ENCODE measurements at regions not wholly inside any gene's neighbourhood (a gene's known extent, or its start where the extent isn't known, plus 50 kb on each side); places are given as distances from the start of the nearest gene placed in this dataset.

- no peak for DNase-seq (ENCODE audit: low read depth)
These were observed 261.3 kb upstream of the ESRRG start for GRCh38 chr1:216984536-216984935.

- DNase-seq (ENCODE audit: low read depth) = no peak
These were observed 260.6 kb upstream of the ESRRG start for GRCh38 chr1:216983823-216984222.

- DNase-seq (ENCODE audit: low read depth) = no peak
These were observed 238.3 kb upstream of the ESRRG start for GRCh38 chr1:216961516-216961915.

GRCh38 chr1:216960716-216961115, 237.5 kb upstream of the ESRRG start:
- no peak for DNase-seq (ENCODE audit: low read depth)

GRCh38 chr1:216958569-216958968, 235.3 kb upstream of the ESRRG start:
- DNase-seq (ENCODE audit: low read depth) = no peak

- DNase-seq (ENCODE audit: low read depth) = no peak
These were observed 230.3 kb upstream of the ESRRG start for GRCh38 chr1:216953495-216953894.

GRCh38 chr1:216952864-216953263, 229.6 kb upstream of the ESRRG start:
- no peak for DNase-seq (ENCODE audit: low read depth)

- DNase-seq (ENCODE audit: low read depth) = no peak
These were observed 222.4 kb upstream of the ESRRG start for GRCh38 chr1:216945538-216946080.

GRCh38 chr1:216944864-216945510, 221.8 kb upstream of the ESRRG start:
- DNase-seq (ENCODE audit: low read depth) = no peak

- no peak for DNase-seq (ENCODE audit: low read depth)
These were observed 214.3 kb upstream of the ESRRG start for GRCh38 chr1:216937491-216937890.

GRCh38 chr1:216936779-216937178, 213.6 kb upstream of the ESRRG start:
- no peak for DNase-seq (ENCODE audit: low read depth)

- DNase-seq (ENCODE audit: low read depth) = no peak
These were observed 212.7 kb upstream of the ESRRG start for GRCh38 chr1:216935901-216936300.

- no peak for DNase-seq (ENCODE audit: low read depth)
These were observed 209.2 kb upstream of the ESRRG start for GRCh38 chr1:216932424-216932823.

GRCh38 chr1:216929870-216930582, 206.8 kb upstream of the ESRRG start:
- DNase-seq (ENCODE audit: low read depth) = no peak

GRCh38 chr1:216927633-216928032, 204.4 kb upstream of the ESRRG start:
- DNase-seq (ENCODE audit: low read depth) = no peak

GRCh38 chr1:216926720-216927510, 203.7 kb upstream of the ESRRG start:
- no peak for DNase-seq (ENCODE audit: low read depth)

- DNase-seq (ENCODE audit: low read depth) = no peak
These were observed 202.9 kb upstream of the ESRRG start for GRCh38 chr1:216925962-216926625.

GRCh38 chr1:216924732-216925131, 201.5 kb upstream of the ESRRG start:
- no peak for DNase-seq (ENCODE audit: low read depth)

- no peak for DNase-seq (ENCODE audit: low read depth)
These were observed 200.4 kb upstream of the ESRRG start for GRCh38 chr1:216923601-216924000.

- DNase-seq (ENCODE audit: low read depth) = no peak
These were observed 199.2 kb upstream of the ESRRG start for GRCh38 chr1:216922406-216922805.

- no peak for DNase-seq (ENCODE audit: low read depth)
These were observed 198.6 kb upstream of the ESRRG start for GRCh38 chr1:216921866-216922265.
